Gastrocnemius medialis (tissue), 4 donors: ENCODE measurements at regions not wholly inside any gene's neighbourhood (a gene's known extent, or its start where the extent isn't known, plus 50 kb on each side); places are given as distances from the start of the nearest gene placed in this dataset.

ENCODE experiments used
- ATAC-seq, 2 donors: fragments of 150-250 bp; one replicate each; pipeline ENCODE4 v1.9.1; 2016
- DNase-seq, 2 donors: peaks; one replicate each; pipeline ENCODE4 v3.0.0-alpha.2; 2019
- H3K27ac ChIP-seq, 4 donors: fragments of 200-600 bp; sonication (generic); 1 replicate in 1 of 4; 2 replicates in 3 of 4; pipeline ENCODE4 v1.5.1; 2016 to 2018; ENCODE audit warnings: mild to moderate bottlenecking in 2 of 4, moderate library complexity in 1 of 4
- H3K27me3 ChIP-seq, 3 donors: fragments of 200-600 bp; sonication (generic) in 2 of 3; 1 replicate in 1 of 3; 2 replicates in 2 of 3; pipeline versions ENCODE4 v1.5.1 to v1.6.0; 2016 to 2019; ENCODE audit warnings: mild to moderate bottlenecking in 1 of 3, moderate library complexity in 1 of 3
- H3K36me3 ChIP-seq, 2 donors: fragments of 200-600 bp; sonication (generic) in 1 of 2; one replicate each; pipeline ENCODE4 v1.5.1; 2017 to 2018
- H3K4me1 ChIP-seq, 2 donors: fragments of 200-600 bp; sonication (generic) in 1 of 2; one replicate each; pipeline ENCODE4 v1.5.1; 2016 to 2017; ENCODE audit warnings: mild to moderate bottlenecking in 2 of 2
- H3K4me3 ChIP-seq, 4 donors: fragments of 200-600 bp; sonication (generic) in 3 of 4; 1 replicate in 1 of 4; 2 replicates in 3 of 4; pipeline ENCODE4 v1.5.1; 2016 to 2019; ENCODE audit warnings: mild to moderate bottlenecking in 2 of 4
- H3K9me3 ChIP-seq, 3 donors: fragments of 200-600 bp; sonication (generic) in 2 of 3; 1 replicate in 1 of 3; 2 replicates in 2 of 3; pipeline ENCODE4 v1.5.1; 2016 to 2019
- CTCF ChIP-seq, 5 experiments: fragments of 450-650 bp in 3 of 5; fragments of 200-600 bp in 2 of 5; sonication (generic) in 2 of 5; IDR thresholded peaks in 4 of 5; conservative IDR thresholded peaks in 1 of 5; 1 replicate in 4 of 5; 2 replicates in 1 of 5; pipeline ENCODE4 v1.5.1; 2016 to 2019; ENCODE audit warnings: antibody characterized with exemption in 5 of 5, mild to moderate bottlenecking in 3 of 5, moderate library complexity in 3 of 5
- POLR2A ChIP-seq, 2 donors: fragments of 450-650 bp; IDR thresholded peaks; one replicate each; pipeline ENCODE4 v1.6.1; 2017; ENCODE audit warnings: antibody characterized with exemption in 2 of 2, mild to moderate bottlenecking in 2 of 2, moderate library complexity in 2 of 2
- in situ Hi-C, 4 donors: fragments of 200-750 bp; cut with MboI; loops; one replicate each; pipeline versions ENCODE4 v1.15.0 to v1.8.0; 2017; ENCODE audit warnings: low sequenced_read_pairs in 4 of 4
- intact Hi-C: fragments of 100-400 bp; cut with DNase I; formaldehyde crosslinking; loops from one replicate; pipeline ENCODE4 v1.15.1; 2023; ENCODE audit warnings: low total_unique reads

- intact Hi-C loops (no loop called here), in situ Hi-C loops (no loop called here)
- Histone ChIP-seq H3K4me3 (no peak overlapping the region), H3K9me3 (no peaks in the 10 kb centered on the region), H3K27ac (no peak overlapping the region), H3K4me1 (no peaks in the 10 kb centered on the region), H3K27me3 (no peaks in the 10 kb centered on the region), H3K36me3 (no peaks in the 10 kb centered on the region)
- ATAC-seq (no peak), DNase-seq (peak in 1 of 2 donors; percentile 25)
- TF ChIP-seq POLR2A (IDR thresholded peaks at IDR 0.05), result no peak
- TF ChIP-seq CTCF (IDR thresholded peaks at IDR 0.05 in 4 of 5, conservative IDR thresholded peaks at IDR 0.05 in 1 of 5), result no peak
Observed at GRCh38 chr10:93180482-93180931, 106.8 kb downstream of the CYP26A1 start.

GRCh38 chr10:93181271-93182048 lies 107.8 kb downstream of the CYP26A1 start:
- ATAC-seq (no peak), DNase-seq (no peak)
- in situ Hi-C loops (no loop called here), intact Hi-C loops (no loop called here)
- H3K9me3 ChIP-seq, result no peaks in the 10 kb centered on the region
- no peaks in the 10 kb centered on the region for H3K4me1 ChIP-seq
- H3K4me3 ChIP-seq, result no peak overlapping the region
- H3K27ac ChIP-seq, result no peak overlapping the region
- H3K36me3 ChIP-seq, result no peaks in the 10 kb centered on the region
- TF ChIP-seq CTCF (IDR thresholded peaks at IDR 0.05 in 4 of 5, conservative IDR thresholded peaks at IDR 0.05 in 1 of 5), result no peak
- no peak for TF ChIP-seq POLR2A (IDR thresholded peaks at IDR 0.05)
- H3K27me3 ChIP-seq, result no peaks in the 10 kb centered on the region

GRCh38 chr10:93182049-93182327 lies 108.3 kb downstream of the CYP26A1 start:
- ATAC-seq (no peak), DNase-seq (no peak)
- Histone ChIP-seq H3K27ac (no peak overlapping the region), H3K9me3 (no peaks in the 10 kb centered on the region), H3K4me3 (no peak overlapping the region), H3K27me3 (no peaks in the 10 kb centered on the region), H3K4me1 (no peaks in the 10 kb centered on the region), H3K36me3 (no peaks in the 10 kb centered on the region)
- intact Hi-C loops, result no loop called here
- no peak for TF ChIP-seq CTCF (IDR thresholded peaks at IDR 0.05 in 4 of 5, conservative IDR thresholded peaks at IDR 0.05 in 1 of 5)
- no peak for TF ChIP-seq POLR2A (IDR thresholded peaks at IDR 0.05)
- in situ Hi-C loops, result no loop called here

- H3K27me3 ChIP-seq, result no peaks in the 10 kb centered on the region
- no peak overlapping the region for H3K27ac ChIP-seq
- TF ChIP-seq CTCF (IDR thresholded peaks at IDR 0.05 in 4 of 5, conservative IDR thresholded peaks at IDR 0.05 in 1 of 5) (no peak), POLR2A (IDR thresholded peaks at IDR 0.05) (no peak)
- DNase-seq (no peak), ATAC-seq (no peak)
- in situ Hi-C loops, result no loop called here
- H3K36me3 ChIP-seq, result no peaks in the 10 kb centered on the region
- H3K4me1 ChIP-seq, result no peaks in the 10 kb centered on the region
- intact Hi-C loops, result no loop called here
- no peak overlapping the region for H3K4me3 ChIP-seq
- no peaks in the 10 kb centered on the region for H3K9me3 ChIP-seq
Observed at GRCh38 chr10:93182790-93183189, 109.1 kb downstream of the CYP26A1 start.

- Histone ChIP-seq H3K9me3 (no peaks in the 10 kb centered on the region), H3K4me3 (no peak overlapping the region), H3K27ac (no peak overlapping the region), H3K4me1 (no peaks in the 10 kb centered on the region), H3K36me3 (no peaks in the 10 kb centered on the region), H3K27me3 (no peaks in the 10 kb centered on the region)
- DNase-seq (no peak), ATAC-seq (no peak)
- TF ChIP-seq POLR2A (IDR thresholded peaks at IDR 0.05) (no peak), CTCF (IDR thresholded peaks at IDR 0.05 in 4 of 5, conservative IDR thresholded peaks at IDR 0.05 in 1 of 5) (no peak)
- intact Hi-C loops (no loop called here), in situ Hi-C loops (no loop called here)
Observed at GRCh38 chr10:93186653-93187052, 113.0 kb downstream of the CYP26A1 start.
